Neural cell (in vitro differentiated cells): ENCODE measurements at regions not wholly inside any gene's neighbourhood (a gene's known extent, or its start where the extent isn't known, plus 50 kb on each side); places are given as distances from the start of the nearest gene placed in this dataset.

Source experiments
- H2AFZ ChIP-seq: fragments of 200-600, 300-800 bp; sonication (generic), shearing (Covaris generic); 2 replicates; pipeline ENCODE4 v1.6.0; 2014; ENCODE audit warnings: low read depth, mild to moderate bottlenecking, antibody characterized with exemption, low read length, moderate library complexity
- H3F3A ChIP-seq: fragments of 200-600 bp; shearing (Covaris generic); 2 replicates; pipeline ENCODE4 v1.6.1; 2016; ENCODE audit warnings: mild to moderate bottlenecking, moderate library complexity, mixed read lengths, antibody characterized with exemption, low read length; ENCODE audit not compliant: insufficient read depth, poor library complexity, severe bottlenecking
- H3K27ac ChIP-seq: fragments of 200-600, 300-800 bp; sonication (generic), shearing (Covaris generic); 2 replicates; pipeline ENCODE4 v1.5.1; 2014; ENCODE audit warnings: mild to moderate bottlenecking, low read length, moderate library complexity
- H3K27me3 ChIP-seq: fragments of 300-800, 200-600 bp; sonication (generic), shearing (Covaris generic); 2 replicates; pipeline ENCODE4 v1.6.0; 2014; ENCODE audit warnings: mild to moderate bottlenecking, low read depth, low read length, moderate library complexity; ENCODE audit not compliant: insufficient read depth
- H3K36me3 ChIP-seq: fragments of 300-800, 200-600 bp; sonication (generic), shearing (Covaris generic); 2 replicates; pipeline ENCODE4 v1.5.1; 2014; ENCODE audit warnings: mild to moderate bottlenecking, antibody characterized with exemption, low read length, moderate library complexity; ENCODE audit not compliant: insufficient read depth
- H3K4me2 ChIP-seq: fragments of 300-800, 200-600 bp; sonication (generic), shearing (Covaris generic); 2 replicates; pipeline ENCODE4 v1.6.0; 2014; ENCODE audit warnings: mild to moderate bottlenecking, low read length
- H3K4me3 ChIP-seq: fragments of 300-800, 200-600 bp; sonication (generic), shearing (Covaris generic); 2 replicates; pipeline ENCODE4 v1.5.1; 2014; ENCODE audit warnings: mild to moderate bottlenecking, low read length, moderate library complexity
- H3K79me2 ChIP-seq: fragments of 200-600 bp; shearing (Covaris generic); replicated peaks from 2 replicates; pipeline ENCODE4 v1.6.0; 2014; ENCODE audit warnings: mild to moderate bottlenecking, low read length, moderate library complexity; ENCODE audit not compliant: insufficient read depth
- H3K9ac ChIP-seq: fragments of 300-800, 200-600 bp; sonication (generic), shearing (Covaris generic); 2 replicates; pipeline ENCODE4 v1.6.1; 2016; ENCODE audit warnings: mild to moderate bottlenecking, low read length, mixed read lengths
- H3K9me2 ChIP-seq: fragments of 200-600 bp; shearing (Covaris generic); 2 replicates; pipeline ENCODE4 v1.6.1; 2016; ENCODE audit warnings: mild to moderate bottlenecking, low read length, mixed read lengths; ENCODE audit not compliant: insufficient read depth
- H3K9me3 ChIP-seq: fragments of 200-600, 300-800 bp; sonication (generic), shearing (Covaris generic); 2 replicates; pipeline ENCODE4 v1.6.1; 2016; ENCODE audit warnings: mild to moderate bottlenecking, mixed run types, low read length, moderate library complexity, mixed read lengths
- H4K20me1 ChIP-seq: fragments of 200-600 bp; shearing (Covaris generic); 2 replicates; pipeline ENCODE4 v1.6.1; 2016; ENCODE audit warnings: mild to moderate bottlenecking, mixed run types; ENCODE audit not compliant: insufficient read depth
- CTCF ChIP-seq: fragments of 450-650 bp; IDR thresholded peaks from 2 replicates; pipeline ENCODE4 v1.5.1; 2014; ENCODE audit warnings: antibody characterized with exemption, mild to moderate bottlenecking, moderate library complexity; ENCODE audit not compliant: poor library complexity, severe bottlenecking
- EP300 ChIP-seq: fragments of 450-650 bp; conservative IDR thresholded peaks from 2 replicates; pipeline ENCODE4 v1.6.1; 2014; ENCODE audit warnings: antibody characterized with exemption, mild to moderate bottlenecking, moderate library complexity; ENCODE audit not compliant: poor library complexity, severe bottlenecking
- EZH2 ChIP-seq: fragments of 200-600, 300-800 bp; shearing (Covaris generic), sonication (generic); IDR thresholded peaks from 2 replicates; pipeline ENCODE4 v1.6.1; 2014; ENCODE audit warnings: antibody characterized with exemption, low read length, borderline replicate concordance, mild to moderate bottlenecking; ENCODE audit not compliant: insufficient read depth, poor library complexity, severe bottlenecking
- MXI1 ChIP-seq: fragments of 450-650 bp; conservative IDR thresholded peaks from 2 replicates; pipeline ENCODE4 v1.6.1; 2014; ENCODE audit warnings: antibody characterized with exemption, mild to moderate bottlenecking; ENCODE audit not compliant: poor library complexity, severe bottlenecking
- POLR2AphosphoS5 ChIP-seq: IDR thresholded peaks from 2 replicates; pipeline ENCODE4 v1.6.1; 2012
- RAD21 ChIP-seq: fragments of 450-650 bp; conservative IDR thresholded peaks from 2 replicates; pipeline ENCODE4 v1.6.1; 2014; ENCODE audit warnings: antibody characterized with exemption, mild to moderate bottlenecking, moderate library complexity
- REST ChIP-seq: IDR thresholded peaks from 2 replicates; pipeline ENCODE4 v1.6.1; 2012; ENCODE audit warnings: borderline replicate concordance
- SMC3 ChIP-seq: fragments of 450-650 bp; conservative IDR thresholded peaks from 2 replicates; pipeline ENCODE4 v1.6.1; 2014; ENCODE audit warnings: antibody characterized with exemption, mild to moderate bottlenecking, moderate library complexity; ENCODE audit not compliant: poor library complexity
- TAF1 ChIP-seq: IDR thresholded peaks from 2 replicates; pipeline ENCODE4 v1.6.1; 2012; ENCODE audit warnings: low read depth

GRCh38 chr4:1462009-1462767 lies 55.9 kb upstream of the NKX1-1 start:
- Histone ChIP-seq H2AFZ (no peak overlapping the region), H3K79me2 (no peaks in the 10 kb centered on the region), H3K27me3 (peaks cover 7% of the 10 kb centered on the region), H3K27ac (no peak overlapping the region), H3K9me2 (no peaks in the 10 kb centered on the region), H3K36me3 (no peaks in the 10 kb centered on the region), H3K9ac (no peak overlapping the region), H3K9me3 (no peaks in the 10 kb centered on the region), H4K20me1 (no peaks in the 10 kb centered on the region), H3K4me3 (no peak overlapping the region), H3F3A (no peaks in the 10 kb centered on the region), H3K4me2 (no peak overlapping the region)
- TF ChIP-seq EP300 (no peak), EZH2 (no peak), RAD21 (no peak), TAF1 (no peak), SMC3 (no peak), MXI1 (no peak), CTCF (no peak), REST (no peak), POLR2AphosphoS5 (no peak)

GRCh38 chr4:1460967-1461868 lies 55.0 kb upstream of the NKX1-1 start:
- no peak overlapping the region for H3K9ac ChIP-seq
- no peak overlapping the region for H3K4me3 ChIP-seq
- peaks cover 7% of the 10 kb centered on the region for H3K27me3 ChIP-seq
- H3K9me3 ChIP-seq = no peaks in the 10 kb centered on the region
- no peak overlapping the region for H3K27ac ChIP-seq
- no peak for TF ChIP-seq MXI1
- no peak for TF ChIP-seq RAD21
- no peak for TF ChIP-seq TAF1
- no peak for TF ChIP-seq CTCF
- no peak for TF ChIP-seq SMC3
- no peak overlapping the region for H3K4me2 ChIP-seq
- H3F3A ChIP-seq = no peaks in the 10 kb centered on the region
- H4K20me1 ChIP-seq = no peaks in the 10 kb centered on the region
- no peaks in the 10 kb centered on the region for H3K79me2 ChIP-seq
- no peaks in the 10 kb centered on the region for H3K36me3 ChIP-seq
- no peak overlapping the region for H2AFZ ChIP-seq
- H3K9me2 ChIP-seq = no peaks in the 10 kb centered on the region
